ENCODE measurements at regions not wholly inside any gene's neighbourhood (a gene's known extent, or its start where the extent isn't known, plus 50 kb on each side); places are given as distances from the start of the nearest gene placed in this dataset.

DNA sequence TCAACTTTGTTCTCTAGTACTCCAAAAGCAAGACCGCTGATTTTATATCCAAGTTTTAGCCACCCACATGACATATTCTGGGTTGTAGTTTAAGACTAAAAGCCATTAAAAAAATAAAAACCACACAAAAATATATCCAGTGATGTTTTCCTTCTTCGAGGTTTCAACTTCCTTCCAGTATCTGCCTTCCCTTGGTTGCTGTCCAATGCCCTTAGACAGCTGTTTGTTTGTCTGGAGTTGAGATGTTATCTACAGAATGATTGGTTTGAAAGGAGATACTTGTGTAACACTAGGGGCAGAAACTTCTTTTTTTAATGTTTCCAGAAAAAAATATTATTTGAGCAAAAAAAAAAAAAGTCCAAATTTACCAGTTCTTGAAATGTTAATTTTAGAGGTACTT lies 591.5 kb upstream of the PCDH9 start:
- no peak overlapping the region for H3K27ac ChIP-seq
- no peaks in the 10 kb centered on the region for H3K36me3 ChIP-seq
- no peaks in the 10 kb centered on the region for H3K9me3 ChIP-seq
- no peaks in the 10 kb centered on the region for H3K27me3 ChIP-seq
- no peak overlapping the region for H3K4me3 ChIP-seq
- no peak for DNase-seq
- intact Hi-C loops (cut with DNase I) = no loop called here
- WGBS, 2 donors = 70% methylated on average over 2 of the region's 2 CpGs
- no peak for TF ChIP-seq POLR2AphosphoS5 (IDR thresholded peaks at IDR 0.05)
- TF ChIP-seq POLR2A (IDR thresholded peaks at IDR 0.05) = no peak
- TF ChIP-seq, protein P1, sequence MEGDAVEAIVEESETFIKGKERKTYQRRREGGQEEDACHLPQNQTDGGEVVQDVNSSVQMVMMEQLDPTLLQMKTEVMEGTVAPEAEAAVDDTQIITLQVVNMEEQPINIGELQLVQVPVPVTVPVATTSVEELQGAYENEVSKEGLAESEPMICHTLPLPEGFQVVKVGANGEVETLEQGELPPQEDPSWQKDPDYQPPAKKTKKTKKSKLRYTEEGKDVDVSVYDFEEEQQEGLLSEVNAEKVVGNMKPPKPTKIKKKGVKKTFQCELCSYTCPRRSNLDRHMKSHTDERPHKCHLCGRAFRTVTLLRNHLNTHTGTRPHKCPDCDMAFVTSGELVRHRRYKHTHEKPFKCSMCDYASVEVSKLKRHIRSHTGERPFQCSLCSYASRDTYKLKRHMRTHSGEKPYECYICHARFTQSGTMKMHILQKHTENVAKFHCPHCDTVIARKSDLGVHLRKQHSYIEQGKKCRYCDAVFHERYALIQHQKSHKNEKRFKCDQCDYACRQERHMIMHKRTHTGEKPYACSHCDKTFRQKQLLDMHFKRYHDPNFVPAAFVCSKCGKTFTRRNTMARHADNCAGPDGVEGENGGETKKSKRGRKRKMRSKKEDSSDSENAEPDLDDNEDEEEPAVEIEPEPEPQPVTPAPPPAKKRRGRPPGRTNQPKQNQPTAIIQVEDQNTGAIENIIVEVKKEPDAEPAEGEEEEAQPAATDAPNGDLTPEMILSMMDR (IDR thresholded peaks at IDR 0.05) = no peak
- TF ChIP-seq EP300 (IDR thresholded peaks at IDR 0.05) = no peak
- H3K4me1 ChIP-seq = no peaks in the 10 kb centered on the region

DNA sequence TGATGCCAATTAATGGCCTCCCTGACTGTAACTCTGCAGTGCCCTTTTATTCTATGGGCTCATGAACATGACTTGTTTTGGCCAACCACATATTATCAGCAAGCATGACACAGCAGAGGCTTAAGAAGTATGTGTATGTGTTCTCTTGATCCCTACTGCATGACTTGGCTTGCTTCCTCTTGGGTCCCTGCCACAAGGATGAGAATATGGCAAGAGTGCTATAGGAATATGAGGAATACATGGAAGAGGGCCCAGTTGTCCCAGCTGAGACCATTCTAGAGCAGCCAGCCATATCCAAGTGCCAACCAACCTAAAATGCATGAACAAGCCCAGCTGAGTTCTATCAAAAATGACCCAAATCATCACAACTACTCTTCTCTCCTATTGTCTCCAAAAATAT lies 576.7 kb upstream of the PCDH9 start:
- Histone ChIP-seq H3K27ac (no peak overlapping the region), H3K4me3 (no peak overlapping the region), H3K9me3 (no peaks in the 10 kb centered on the region), H3K36me3 (no peaks in the 10 kb centered on the region), H3K4me1 (no peaks in the 10 kb centered on the region), H3K27me3 (no peaks in the 10 kb centered on the region)
- intact Hi-C loops (cut with DNase I) = no loop called here
- TF ChIP-seq POLR2AphosphoS5 (IDR thresholded peaks at IDR 0.05) (no peak), EP300 (IDR thresholded peaks at IDR 0.05) (no peak), POLR2A (IDR thresholded peaks at IDR 0.05) (no peak)
- TF ChIP-seq, protein P1 (IDR thresholded peaks at IDR 0.05) = no peak
- no peak for DNase-seq

DNA sequence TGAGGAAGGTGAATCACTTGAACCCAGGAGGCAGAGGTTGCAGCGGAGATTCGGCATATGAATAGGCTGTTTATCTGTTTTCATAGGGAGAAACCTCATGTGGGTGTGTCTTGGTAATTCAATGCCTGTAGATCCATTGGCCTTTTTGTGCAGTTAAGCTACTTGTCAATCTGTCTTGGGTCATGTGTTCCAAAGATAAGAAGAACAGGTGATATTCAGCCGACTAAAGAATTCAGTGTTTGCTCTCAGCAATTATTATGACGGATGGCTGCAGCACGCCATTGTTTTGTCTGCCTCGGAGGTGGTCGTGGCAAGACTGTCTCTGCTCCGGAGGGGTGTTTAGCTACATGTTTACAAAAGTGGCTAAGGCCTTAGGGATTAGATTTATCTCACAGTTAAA lies 573.0 kb upstream of the PCDH9 start:
- Histone ChIP-seq H3K4me3 (no peak overlapping the region), H3K27ac (no peak overlapping the region), H3K27me3 (no peaks in the 10 kb centered on the region), H3K9me3 (no peaks in the 10 kb centered on the region), H3K36me3 (no peaks in the 10 kb centered on the region), H3K4me1 (no peaks in the 10 kb centered on the region)
- intact Hi-C loops (cut with DNase I) = no loop called here
- no peak for TF ChIP-seq EP300 (IDR thresholded peaks at IDR 0.05)
- no peak for TF ChIP-seq POLR2A (IDR thresholded peaks at IDR 0.05)
- TF ChIP-seq POLR2AphosphoS5 (IDR thresholded peaks at IDR 0.05) = no peak
- TF ChIP-seq, protein P1 (IDR thresholded peaks at IDR 0.05) = no peak
- no peak for DNase-seq
- WGBS, 2 donors = 66 to 68% methylated on average over 8 of the region's 8 CpGs

DNA sequence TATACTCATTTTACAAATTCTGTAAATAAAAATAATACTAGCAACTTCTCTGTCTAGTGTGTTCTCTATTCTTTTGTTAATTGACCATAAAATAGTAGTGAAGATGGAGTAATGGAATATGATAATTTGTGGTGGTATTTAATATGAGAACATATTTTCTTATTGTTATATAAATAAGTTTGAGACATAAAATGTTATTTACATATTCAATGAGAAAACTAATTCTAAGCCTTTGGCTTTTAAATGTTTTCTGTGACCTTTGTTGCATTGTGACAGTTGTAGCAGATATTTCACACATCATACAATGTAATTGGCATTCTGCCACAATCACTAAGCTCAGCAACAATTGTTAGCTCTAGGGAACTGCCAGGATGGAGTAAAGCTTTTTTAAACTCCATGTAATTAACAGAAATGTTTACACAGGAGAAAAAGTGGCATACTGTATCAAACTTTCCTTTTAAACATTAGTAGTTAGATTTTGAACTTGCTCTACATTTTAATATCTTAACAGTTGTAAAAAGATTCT lies 562.1 kb upstream of the PCDH9 start:
- TF ChIP-seq POLR2A (IDR thresholded peaks at IDR 0.05) (no peak), EP300 (IDR thresholded peaks at IDR 0.05) (no peak), POLR2AphosphoS5 (IDR thresholded peaks at IDR 0.05) (no peak)
- TF ChIP-seq, protein P1 (IDR thresholded peaks at IDR 0.05) = no peak
- no peak for DNase-seq
- Histone ChIP-seq H3K27ac (no peak overlapping the region), H3K9me3 (no peaks in the 10 kb centered on the region), H3K27me3 (no peaks in the 10 kb centered on the region), H3K36me3 (no peaks in the 10 kb centered on the region), H3K4me3 (no peak overlapping the region), H3K4me1 (no peaks in the 10 kb centered on the region)
- intact Hi-C loops (cut with DNase I) = no loop called here

DNA sequence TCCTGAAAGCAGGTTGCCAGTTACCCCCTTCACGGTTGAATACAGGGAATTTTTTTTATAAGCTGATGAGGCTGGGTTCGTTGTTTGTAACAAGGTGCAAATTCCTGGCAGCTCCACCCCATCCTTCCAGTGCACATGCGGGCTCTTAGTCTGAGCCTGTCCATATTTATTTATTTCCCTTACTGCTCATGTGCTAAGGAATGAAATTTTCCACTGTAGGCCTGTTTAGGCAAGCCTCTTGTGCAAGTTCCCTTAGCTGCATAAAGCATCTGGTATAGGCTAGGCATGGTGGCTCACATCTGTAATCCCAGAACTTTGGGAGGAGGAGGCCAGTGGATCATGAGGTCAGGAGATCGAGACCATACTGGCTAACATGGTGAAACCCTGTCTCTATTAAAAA lies 560.9 kb upstream of the PCDH9 start:
- intact Hi-C loops (cut with DNase I) = no loop called here
- 82 to 87% methylated on average over 4 of the region's 4 CpGs for WGBS, 2 donors
- H3K9me3 ChIP-seq = no peaks in the 10 kb centered on the region
- no peaks in the 10 kb centered on the region for H3K36me3 ChIP-seq
- H3K4me1 ChIP-seq = no peaks in the 10 kb centered on the region
- no peak for DNase-seq
- H3K4me3 ChIP-seq = no peak overlapping the region
- no peak overlapping the region for H3K27ac ChIP-seq
- no peaks in the 10 kb centered on the region for H3K27me3 ChIP-seq
- TF ChIP-seq POLR2AphosphoS5 (IDR thresholded peaks at IDR 0.05) = no peak
- TF ChIP-seq EP300 (IDR thresholded peaks at IDR 0.05) = no peak
- no peak for TF ChIP-seq POLR2A (IDR thresholded peaks at IDR 0.05)

Measured in sigmoid colon (tissue), 6 donors.